ENCODE measurements at regions not wholly inside any gene's neighbourhood (a gene's known extent, or its start where the extent isn't known, plus 50 kb on each side); places are given as distances from the start of the nearest gene placed in this dataset.

- ChIA-PET CTCF (no interaction called here), POLR2A (no interaction called here)
- DNase-seq (ENCODE audit: unreplicated experiment), result no peak
- BruUV-seq (replicated peaks), result no TSS peak
- H3K27ac Mint-ChIP-seq (ENCODE audit: low read depth, unreplicated experiment), result no peak overlapping the region
- H3K4me3 Mint-ChIP-seq (ENCODE audit: unreplicated experiment), result no peak overlapping the region
- intact Hi-C loops (cut with micrococcal nuclease), result no loop called here
- TF ChIP-seq, protein P1, sequence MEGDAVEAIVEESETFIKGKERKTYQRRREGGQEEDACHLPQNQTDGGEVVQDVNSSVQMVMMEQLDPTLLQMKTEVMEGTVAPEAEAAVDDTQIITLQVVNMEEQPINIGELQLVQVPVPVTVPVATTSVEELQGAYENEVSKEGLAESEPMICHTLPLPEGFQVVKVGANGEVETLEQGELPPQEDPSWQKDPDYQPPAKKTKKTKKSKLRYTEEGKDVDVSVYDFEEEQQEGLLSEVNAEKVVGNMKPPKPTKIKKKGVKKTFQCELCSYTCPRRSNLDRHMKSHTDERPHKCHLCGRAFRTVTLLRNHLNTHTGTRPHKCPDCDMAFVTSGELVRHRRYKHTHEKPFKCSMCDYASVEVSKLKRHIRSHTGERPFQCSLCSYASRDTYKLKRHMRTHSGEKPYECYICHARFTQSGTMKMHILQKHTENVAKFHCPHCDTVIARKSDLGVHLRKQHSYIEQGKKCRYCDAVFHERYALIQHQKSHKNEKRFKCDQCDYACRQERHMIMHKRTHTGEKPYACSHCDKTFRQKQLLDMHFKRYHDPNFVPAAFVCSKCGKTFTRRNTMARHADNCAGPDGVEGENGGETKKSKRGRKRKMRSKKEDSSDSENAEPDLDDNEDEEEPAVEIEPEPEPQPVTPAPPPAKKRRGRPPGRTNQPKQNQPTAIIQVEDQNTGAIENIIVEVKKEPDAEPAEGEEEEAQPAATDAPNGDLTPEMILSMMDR (IDR thresholded peaks at IDR 0.05; ENCODE audit: unreplicated experiment), result no peak
- no peaks in the 10 kb centered on the region for H3K4me1 Mint-ChIP-seq (ENCODE audit: insufficient read depth, unreplicated experiment)
- H3K36me3 Mint-ChIP-seq (ENCODE audit: insufficient read depth, unreplicated experiment), result no peaks in the 10 kb centered on the region
- no peaks in the 10 kb centered on the region for H3K9me3 Mint-ChIP-seq (ENCODE audit: unreplicated experiment)
- H3K27me3 Mint-ChIP-seq (ENCODE audit: insufficient read depth, unreplicated experiment), result no peaks in the 10 kb centered on the region
These were observed 351.2 kb downstream of the TRAM1L1 start for GRCh38 chr4:116734178-116734577.

DNA sequence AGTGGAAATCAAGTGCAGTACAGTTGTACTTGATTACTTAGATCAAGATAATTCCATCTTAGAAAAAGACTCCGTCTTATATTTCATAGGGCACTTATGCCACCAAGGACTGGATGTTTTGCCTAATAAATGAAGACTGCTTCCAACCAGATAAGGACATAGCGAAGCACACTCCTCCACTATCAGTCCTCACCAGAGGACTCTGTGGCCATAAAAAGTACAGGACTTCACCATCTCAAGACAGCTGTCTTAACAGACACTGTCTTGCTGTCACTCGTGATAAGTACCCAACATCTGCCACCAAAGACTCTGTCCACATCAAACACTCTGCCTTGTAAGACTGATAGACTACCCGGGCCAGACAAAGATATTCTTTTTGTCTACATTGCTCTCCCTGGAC lies 352.0 kb downstream of the TRAM1L1 start:
- ChIA-PET POLR2A (no interaction called here), CTCF (interaction anchor here (0.7 kb wide), 1 partner anchor 1495 kb away, joined by 3 read pairs; no protein-coding TSS in a partner anchor)
- DNase-seq (ENCODE audit: unreplicated experiment), result no peak
- Mint-ChIP-seq H3K4me3 (ENCODE audit: unreplicated experiment) (no peak overlapping the region), H3K27ac (ENCODE audit: low read depth, unreplicated experiment) (no peak overlapping the region), H3K9me3 (ENCODE audit: unreplicated experiment) (no peaks in the 10 kb centered on the region), H3K27me3 (ENCODE audit: insufficient read depth, unreplicated experiment) (no peaks in the 10 kb centered on the region), H3K4me1 (ENCODE audit: insufficient read depth, unreplicated experiment) (no peaks in the 10 kb centered on the region), H3K36me3 (ENCODE audit: insufficient read depth, unreplicated experiment) (no peaks in the 10 kb centered on the region)
- TF ChIP-seq, protein P1 (IDR thresholded peaks at IDR 0.05; ENCODE audit: unreplicated experiment), result no peak
- intact Hi-C loops (cut with micrococcal nuclease), result no loop called here
- no TSS peak for BruUV-seq (replicated peaks)

- intact Hi-C loops (cut with micrococcal nuclease), result no loop called here
- Mint-ChIP-seq H3K36me3 (ENCODE audit: insufficient read depth, unreplicated experiment) (no peaks in the 10 kb centered on the region), H3K4me1 (ENCODE audit: insufficient read depth, unreplicated experiment) (no peaks in the 10 kb centered on the region), H3K9me3 (ENCODE audit: unreplicated experiment) (no peaks in the 10 kb centered on the region), H3K27ac (ENCODE audit: low read depth, unreplicated experiment) (no peak overlapping the region), H3K27me3 (ENCODE audit: insufficient read depth, unreplicated experiment) (peaks cover 14% of the 10 kb centered on the region), H3K4me3 (ENCODE audit: unreplicated experiment) (no peak overlapping the region)
- CTCF ChIA-PET, result interaction anchor here (0.6 kb wide), 1 partner anchor 11 kb away, joined by 3 read pairs; no protein-coding TSS in a partner anchor
- DNase-seq (ENCODE audit: unreplicated experiment), result no peak
- TF ChIP-seq, protein P1 (IDR thresholded peaks at IDR 0.05; ENCODE audit: unreplicated experiment), result no peak
- POLR2A ChIA-PET, result no interaction called here
- BruUV-seq (replicated peaks), result no TSS peak
These were observed 358.9 kb downstream of the TRAM1L1 start for GRCh38 chr4:116726523-116726922.

GRCh38 chr4:116724249-116724648 lies 361.1 kb downstream of the TRAM1L1 start:
- Mint-ChIP-seq H3K9me3 (ENCODE audit: unreplicated experiment) (no peaks in the 10 kb centered on the region), H3K4me3 (ENCODE audit: unreplicated experiment) (no peak overlapping the region), H3K27ac (ENCODE audit: low read depth, unreplicated experiment) (no peak overlapping the region), H3K4me1 (ENCODE audit: insufficient read depth, unreplicated experiment) (no peaks in the 10 kb centered on the region), H3K36me3 (ENCODE audit: insufficient read depth, unreplicated experiment) (no peaks in the 10 kb centered on the region), H3K27me3 (ENCODE audit: insufficient read depth, unreplicated experiment) (peaks cover 14% of the 10 kb centered on the region)
- ChIA-PET POLR2A (no interaction called here), CTCF (no interaction called here)
- no peak for DNase-seq (ENCODE audit: unreplicated experiment)
- no TSS peak for BruUV-seq (replicated peaks)
- intact Hi-C loops (cut with micrococcal nuclease), result no loop called here
- TF ChIP-seq, protein P1 (IDR thresholded peaks at IDR 0.05; ENCODE audit: unreplicated experiment), result no peak
